HG03442 (cell line): ENCODE measurements at regions not wholly inside any gene's neighbourhood (a gene's known extent, or its start where the extent isn't known, plus 50 kb on each side); places are given as distances from the start of the nearest gene placed in this dataset.

Source experiments
- ATAC-seq: cut with Tn5 transposase; IDR thresholded peaks from one replicate; pipeline ENCODE4 v1.9.1; 2021; ENCODE audit warnings: mild to moderate bottlenecking, moderate library complexity; ENCODE audit not compliant: unreplicated experiment

GRCh38 chr7:47640265-47640664 is 58.4 kb upstream of the TNS3 start:
- no peak for ATAC-seq

DNA sequence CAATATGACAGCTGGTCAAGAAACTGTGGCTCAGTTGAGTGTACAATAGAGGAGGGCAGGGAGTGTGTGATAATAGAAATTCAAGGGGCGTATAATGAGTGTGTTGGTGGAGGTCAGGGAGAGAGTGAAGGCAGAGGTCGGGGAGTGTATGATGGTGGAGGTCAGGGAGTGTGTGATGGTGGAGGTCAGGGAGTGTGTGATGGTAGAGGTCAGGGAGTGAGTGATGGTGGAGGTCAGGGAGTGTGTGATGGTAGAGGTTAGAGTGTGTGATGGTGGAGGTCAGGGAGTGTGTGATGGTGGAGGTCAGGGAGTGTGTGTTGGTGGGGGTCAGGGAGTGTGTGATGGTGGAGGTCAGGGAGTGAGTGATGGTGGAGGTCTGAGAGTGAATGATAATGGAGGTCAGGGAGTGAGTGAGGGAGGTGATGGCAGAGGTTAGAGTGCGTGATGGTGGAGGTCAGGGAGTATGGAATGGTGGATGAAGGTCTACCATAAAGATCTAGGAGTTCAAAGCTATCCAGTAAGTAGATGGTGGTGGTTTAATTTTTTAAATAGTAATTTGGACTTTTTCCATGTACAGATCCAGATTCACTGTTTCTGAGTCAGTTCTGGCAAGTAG is 57.7 kb upstream of the TNS3 start:
- ATAC-seq: no peak

DNA sequence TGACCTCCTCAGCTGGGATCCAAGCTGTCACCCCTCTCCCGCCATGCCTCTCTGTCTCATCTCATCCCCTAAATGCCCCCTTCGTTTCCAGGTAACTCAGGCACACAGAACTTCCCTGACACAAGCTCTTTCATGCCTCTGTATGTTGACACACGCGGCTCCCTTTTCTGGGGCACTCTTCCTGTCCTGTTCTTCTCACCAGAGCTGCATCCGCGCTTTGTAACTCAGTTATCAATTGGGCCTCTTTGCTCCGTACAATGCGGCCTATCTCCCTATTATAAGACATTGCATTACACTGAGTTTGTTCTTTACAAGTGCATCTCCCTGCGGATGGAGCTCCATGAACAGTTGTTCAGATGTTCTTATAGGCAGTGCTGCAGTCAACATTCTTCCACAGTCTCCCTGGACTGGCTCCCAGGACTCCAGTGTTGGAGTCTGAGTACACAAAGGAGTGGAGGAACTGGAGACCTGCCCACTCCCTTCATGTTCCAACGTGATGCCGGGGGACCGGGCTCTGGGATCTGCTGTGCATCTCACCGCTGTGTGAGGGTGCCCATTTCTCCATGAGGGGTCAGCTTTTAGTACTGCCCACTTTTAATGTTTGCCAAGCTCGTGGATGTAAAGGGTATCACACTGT is 56.9 kb upstream of the TNS3 start:
- no peak for ATAC-seq

DNA sequence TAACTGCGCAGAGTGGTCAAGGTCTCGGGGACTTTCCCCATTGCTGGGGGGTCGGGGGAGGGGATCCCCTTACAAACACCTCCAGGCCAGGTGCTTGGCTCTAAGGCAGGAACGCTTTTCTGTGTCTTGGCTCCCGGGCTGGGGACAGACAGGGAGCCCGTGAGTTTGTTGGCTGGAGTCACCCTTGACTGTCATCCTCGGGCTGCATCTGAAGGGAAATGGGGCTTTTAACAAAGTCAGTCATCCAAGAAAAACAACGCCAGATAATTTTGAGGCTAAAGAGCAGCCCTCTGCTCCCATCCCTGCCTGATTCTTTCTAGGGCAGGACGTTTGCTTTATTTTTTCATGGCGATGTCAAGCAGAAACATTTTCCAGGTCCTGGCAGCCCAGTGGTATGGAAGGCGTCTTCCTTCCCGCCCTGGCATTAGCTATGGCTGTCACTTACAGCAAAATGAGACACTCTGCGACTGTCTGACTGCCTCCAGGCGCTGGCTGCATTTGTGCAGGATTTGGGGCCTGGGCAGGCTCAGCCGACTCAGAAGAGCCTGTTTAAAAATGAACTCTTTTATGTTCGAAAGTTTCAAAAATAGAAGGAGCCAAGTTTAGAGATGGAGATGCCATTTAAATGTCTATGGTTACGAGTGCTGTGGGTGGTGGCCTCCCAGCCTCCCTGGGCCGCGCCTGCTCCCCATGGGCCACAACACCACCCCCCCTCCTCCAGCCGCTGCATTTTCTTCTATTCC is 54.7 kb upstream of the TNS3 start:
- no peak for ATAC-seq

DNA sequence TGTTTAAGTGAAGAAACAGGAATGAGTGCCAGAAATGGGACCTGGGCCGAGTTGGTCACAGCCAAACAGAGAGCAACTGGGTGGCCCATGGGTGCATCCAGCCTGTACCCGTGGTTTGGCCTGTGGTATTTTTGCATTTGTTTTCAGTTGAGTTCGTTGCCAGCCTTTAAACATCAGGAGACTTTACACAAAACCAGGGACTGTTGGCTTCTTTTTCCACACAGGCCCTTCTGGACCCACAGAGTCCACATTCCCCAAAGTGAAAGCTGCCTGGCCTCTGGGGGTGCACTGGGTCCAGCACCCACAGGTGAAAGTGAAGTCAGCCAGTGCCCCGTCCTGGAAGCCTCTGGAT is 54.1 kb upstream of the TNS3 start:
- ATAC-seq: no peak

- no peak for ATAC-seq
These were observed 53.5 kb upstream of the TNS3 start for GRCh38 chr7:47635091-47636080.

DNA sequence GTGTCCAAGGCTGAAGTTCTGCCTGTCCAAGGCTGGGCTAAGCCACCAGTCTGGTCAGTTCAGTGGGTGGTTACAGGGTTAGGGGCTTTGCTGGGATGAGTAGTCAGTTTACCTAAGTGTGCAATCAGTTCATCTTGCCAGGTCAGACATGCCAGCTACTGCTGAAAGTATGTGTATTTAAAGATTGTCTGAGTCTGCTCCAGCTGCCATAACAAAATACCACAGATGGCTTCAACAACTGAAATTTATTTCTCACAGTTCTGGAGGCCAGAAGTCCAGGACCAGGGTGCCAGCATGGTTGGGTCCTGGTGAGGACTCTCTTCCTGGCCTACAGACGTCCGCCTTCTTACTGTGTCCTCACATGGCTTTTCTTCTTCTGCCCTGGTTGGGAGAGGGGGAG is 52.4 kb upstream of the TNS3 start:
- no peak for ATAC-seq

DNA sequence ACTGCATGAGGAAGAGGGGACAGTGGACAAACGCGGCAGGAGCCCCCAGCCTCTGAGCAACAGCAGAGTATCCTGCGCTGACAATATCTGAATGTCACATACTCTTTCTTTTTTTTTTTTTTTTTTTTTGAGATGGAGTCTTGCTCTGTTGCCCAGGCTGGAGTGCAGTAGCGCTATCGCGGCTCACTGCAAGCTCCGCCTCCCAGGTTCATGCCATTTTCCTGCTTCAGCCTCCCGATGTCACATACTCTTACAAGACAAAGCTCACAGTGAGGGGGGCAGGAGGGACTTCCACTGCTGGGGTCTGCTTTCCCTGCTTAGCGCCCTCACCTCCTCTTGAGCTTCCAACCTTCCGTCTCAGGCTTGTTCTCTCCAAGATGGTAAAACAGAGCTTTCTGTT is 51.2 kb upstream of the TNS3 start:
- ATAC-seq: no peak
